ENCODE measurements at regions not wholly inside any gene's neighbourhood (a gene's known extent, or its start where the extent isn't known, plus 50 kb on each side); places are given as distances from the start of the nearest gene placed in this dataset.

- FAIRE-seq (no peak), DNase-seq (ENCODE audit: low read depth in 1 of 2, low spot score in 2 of 2) (no peak)
- Histone ChIP-seq H2BK5ac (ENCODE audit: low read depth, low read length) (no peak overlapping the region), H3K9me3 (ENCODE audit: insufficient read depth in 2 of 2, low read depth in 1 of 2, low read length in 1 of 2) (no peaks in the 10 kb centered on the region; a peak in 2 of 4 replicates), H2AK5ac (ENCODE audit: low read depth, low read length) (no peak overlapping the region), H2BK12ac (ENCODE audit: low read depth, low read length) (no peak overlapping the region), H3K9ac (replicated peaks in 1 of 4; ENCODE audit: extremely low read depth in 1 of 4, low read depth in 3 of 4, low read length in 3 of 4) (no peak overlapping the region), H2BK120ac (replicated peaks; ENCODE audit: low read depth, low read length) (no peak overlapping the region), H3K36me3 (ENCODE audit: control insufficient read depth in 2 of 4, insufficient read depth in 4 of 4, low read length in 3 of 4) (no peaks in the 10 kb centered on the region), H2BK15ac (ENCODE audit: low read length) (no peak overlapping the region), H3K23me2 (ENCODE audit: low read depth, low read length) (no peaks in the 10 kb centered on the region), H4K8ac (ENCODE audit: extremely low read depth, insufficient read depth, low read length) (no peak overlapping the region), H3K4me1 (replicated peaks in 1 of 4; ENCODE audit: control insufficient read depth in 3 of 4, insufficient read depth in 4 of 4, low read length in 3 of 4) (no peaks in the 10 kb centered on the region; a peak in 1 of 7 replicates), H3K4ac (replicated peaks; ENCODE audit: insufficient read length, low read depth, low read length) (no peak overlapping the region), H3K23ac (ENCODE audit: insufficient read length) (no peak overlapping the region), H3K79me1 (ENCODE audit: low read depth, low read length) (no peaks in the 10 kb centered on the region), H3K18ac (ENCODE audit: extremely low read depth, low read length) (no peak overlapping the region), H2AFZ (ENCODE audit: low read length) (no peak overlapping the region), H3K27ac (ENCODE audit: low read depth, low read length) (no peak overlapping the region), H4K91ac (replicated peaks; ENCODE audit: insufficient read length, low read length) (no peak overlapping the region), H3K56ac (replicated peaks; ENCODE audit: insufficient read length, low read depth, low read length) (no peak overlapping the region), H3K4me2 (ENCODE audit: insufficient read depth in 1 of 2, low read depth in 2 of 2, low read length in 2 of 2) (no peak overlapping the region), H2BK20ac (ENCODE audit: low read length) (no peak overlapping the region), H4K20me1 (replicated peaks in 1 of 2; ENCODE audit: control insufficient read depth in 1 of 2, insufficient read depth in 2 of 2, low read length in 2 of 2) (no peaks in the 10 kb centered on the region), H3K4me3 (ENCODE audit: extremely low read depth in 1 of 4, insufficient read depth in 2 of 4, low read depth in 3 of 4, low read length in 4 of 4) (no peak overlapping the region), H3K14ac (ENCODE audit: insufficient read length) (no peak overlapping the region), H3K27me3 (replicated peaks in 1 of 4; ENCODE audit: control insufficient read depth in 3 of 4, extremely low read depth in 1 of 4, insufficient read depth in 3 of 4, low read length in 3 of 4) (no peaks in the 10 kb centered on the region), H4K5ac (ENCODE audit: insufficient read length, low read depth, low read length) (no peak overlapping the region), H3K79me2 (ENCODE audit: control insufficient read depth in 1 of 2, insufficient read depth in 2 of 2, low read length in 2 of 2) (no peaks in the 10 kb centered on the region)
- CTCF ChIA-PET (ENCODE audit: partially characterized antibody) = no interaction called here
- POLR2A ChIA-PET (ENCODE audit: partially characterized antibody) = no interaction called here
- TF ChIP-seq TCF12 (IDR thresholded peaks at IDR 0.05; ENCODE audit: low read depth, low read length) = no peak
- no peak for TF ChIP-seq CREB1 (IDR thresholded peaks at IDR 0.05)
- TF ChIP-seq KDM5A (IDR thresholded peaks at IDR 0.05; ENCODE audit: low read length) = no peak
- TF ChIP-seq RNF2 (IDR thresholded peaks at IDR 0.05; ENCODE audit: borderline replicate concordance, low read depth, low read length, missing control alignments, poor library complexity, severe bottlenecking) = no peak
- no peak for TF ChIP-seq ATF2 (IDR thresholded peaks at IDR 0.05; ENCODE audit: low read length)
- no peak for TF ChIP-seq SP2 (IDR thresholded peaks at IDR 0.05; ENCODE audit: low read length)
- TF ChIP-seq YY1 (IDR thresholded peaks at IDR 0.05; ENCODE audit: low read depth, low read length) = no peak
- no peak for TF ChIP-seq HDAC2 (IDR thresholded peaks at IDR 0.05; ENCODE audit: borderline replicate concordance in 1 of 2, low read depth in 2 of 2, low read length in 2 of 2)
- no peak for TF ChIP-seq CEBPB (IDR thresholded peaks at IDR 0.05; ENCODE audit: low read depth, low read length)
- TF ChIP-seq CTBP2 (IDR thresholded peaks at IDR 0.05; ENCODE audit: borderline replicate concordance, insufficient read depth, insufficient read length, low read length) = no peak
Measured at GRCh38 chr7:46679671-46680070, 758.6 kb upstream of the IGFBP3 start.

All from H1 (cell line).